ENCODE measurements at regions not wholly inside any gene's neighbourhood (a gene's known extent, or its start where the extent isn't known, plus 50 kb on each side); places are given as distances from the start of the nearest gene placed in this dataset.

- TF ChIP-seq, protein P1, sequence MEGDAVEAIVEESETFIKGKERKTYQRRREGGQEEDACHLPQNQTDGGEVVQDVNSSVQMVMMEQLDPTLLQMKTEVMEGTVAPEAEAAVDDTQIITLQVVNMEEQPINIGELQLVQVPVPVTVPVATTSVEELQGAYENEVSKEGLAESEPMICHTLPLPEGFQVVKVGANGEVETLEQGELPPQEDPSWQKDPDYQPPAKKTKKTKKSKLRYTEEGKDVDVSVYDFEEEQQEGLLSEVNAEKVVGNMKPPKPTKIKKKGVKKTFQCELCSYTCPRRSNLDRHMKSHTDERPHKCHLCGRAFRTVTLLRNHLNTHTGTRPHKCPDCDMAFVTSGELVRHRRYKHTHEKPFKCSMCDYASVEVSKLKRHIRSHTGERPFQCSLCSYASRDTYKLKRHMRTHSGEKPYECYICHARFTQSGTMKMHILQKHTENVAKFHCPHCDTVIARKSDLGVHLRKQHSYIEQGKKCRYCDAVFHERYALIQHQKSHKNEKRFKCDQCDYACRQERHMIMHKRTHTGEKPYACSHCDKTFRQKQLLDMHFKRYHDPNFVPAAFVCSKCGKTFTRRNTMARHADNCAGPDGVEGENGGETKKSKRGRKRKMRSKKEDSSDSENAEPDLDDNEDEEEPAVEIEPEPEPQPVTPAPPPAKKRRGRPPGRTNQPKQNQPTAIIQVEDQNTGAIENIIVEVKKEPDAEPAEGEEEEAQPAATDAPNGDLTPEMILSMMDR (IDR thresholded peaks at IDR 0.05; ENCODE audit: insufficient read depth, low read length, poor library complexity, severe bottlenecking) = no peak
- TF ChIP-seq EZH2phosphoT487 (conservative IDR thresholded peaks at IDR 0.05; ENCODE audit: low read length) = no peak
These were observed 117.4 kb upstream of the CES5A start for GRCh38 chr16:55992551-55992950.

Data from SU-DHL-6 (cell line).